ENCODE measurements at regions not wholly inside any gene's neighbourhood (a gene's known extent, or its start where the extent isn't known, plus 50 kb on each side); places are given as distances from the start of the nearest gene placed in this dataset.

- no peak for TF ChIP-seq CTCF (IDR thresholded peaks at IDR 0.05; ENCODE audit: low read depth, low read length, poor library complexity, severe bottlenecking)
- no peak for TF ChIP-seq EZH2phosphoT487 (IDR thresholded peaks at IDR 0.05; ENCODE audit: borderline replicate concordance, low read length)
Observed at GRCh38 chr6:14751645-14752175, 494.2 kb upstream of the JARID2 start.
